ENCODE measurements at regions not wholly inside any gene's neighbourhood (a gene's known extent, or its start where the extent isn't known, plus 50 kb on each side); places are given as distances from the start of the nearest gene placed in this dataset.

- TF ChIP-seq, protein P1, sequence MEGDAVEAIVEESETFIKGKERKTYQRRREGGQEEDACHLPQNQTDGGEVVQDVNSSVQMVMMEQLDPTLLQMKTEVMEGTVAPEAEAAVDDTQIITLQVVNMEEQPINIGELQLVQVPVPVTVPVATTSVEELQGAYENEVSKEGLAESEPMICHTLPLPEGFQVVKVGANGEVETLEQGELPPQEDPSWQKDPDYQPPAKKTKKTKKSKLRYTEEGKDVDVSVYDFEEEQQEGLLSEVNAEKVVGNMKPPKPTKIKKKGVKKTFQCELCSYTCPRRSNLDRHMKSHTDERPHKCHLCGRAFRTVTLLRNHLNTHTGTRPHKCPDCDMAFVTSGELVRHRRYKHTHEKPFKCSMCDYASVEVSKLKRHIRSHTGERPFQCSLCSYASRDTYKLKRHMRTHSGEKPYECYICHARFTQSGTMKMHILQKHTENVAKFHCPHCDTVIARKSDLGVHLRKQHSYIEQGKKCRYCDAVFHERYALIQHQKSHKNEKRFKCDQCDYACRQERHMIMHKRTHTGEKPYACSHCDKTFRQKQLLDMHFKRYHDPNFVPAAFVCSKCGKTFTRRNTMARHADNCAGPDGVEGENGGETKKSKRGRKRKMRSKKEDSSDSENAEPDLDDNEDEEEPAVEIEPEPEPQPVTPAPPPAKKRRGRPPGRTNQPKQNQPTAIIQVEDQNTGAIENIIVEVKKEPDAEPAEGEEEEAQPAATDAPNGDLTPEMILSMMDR (IDR thresholded peaks at IDR 0.05), result no peak
- no peak for TF ChIP-seq REST (IDR thresholded peaks at IDR 0.05; ENCODE audit: insufficient read depth in 1 of 2, low read depth in 2 of 2, low read length in 1 of 2)
Measured at GRCh38 chr3:197434830-197435229, 120.9 kb downstream of the BDH1 start.

All from Panc1 (cell line).